Neural crest cell (in vitro differentiated cells): ENCODE measurements at regions not wholly inside any gene's neighbourhood (a gene's known extent, or its start where the extent isn't known, plus 50 kb on each side); places are given as distances from the start of the nearest gene placed in this dataset.

ENCODE experiments used
- DNase-seq: peaks from one replicate; pipeline ENCODE4 v3.0.0; 2021; ENCODE audit warnings: low read depth, mixed read lengths, low spot score
- H3K27ac Mint-ChIP-seq: one replicate; pipeline ENCODE4 v1.8.0; 2021; ENCODE audit warnings: mild to moderate bottlenecking, mixed read lengths; ENCODE audit not compliant: unreplicated experiment
- H3K27me3 Mint-ChIP-seq: 2 replicates; pipeline ENCODE4 v1.8.0; 2021; ENCODE audit warnings: low read depth, mild to moderate bottlenecking, mixed read lengths
- H3K36me3 Mint-ChIP-seq: 2 replicates; pipeline ENCODE4 v1.8.0; 2021; ENCODE audit warnings: low read depth, mild to moderate bottlenecking, mixed read lengths
- H3K4me1 Mint-ChIP-seq: 2 replicates; pipeline ENCODE4 v1.8.0; 2021; ENCODE audit warnings: mixed read lengths
- H3K4me3 Mint-ChIP-seq: one replicate; pipeline ENCODE4 v1.8.0; 2021; ENCODE audit warnings: mild to moderate bottlenecking, mixed read lengths
- H3K9me3 Mint-ChIP-seq: 2 replicates; pipeline ENCODE4 v1.8.0; 2021; ENCODE audit warnings: mixed read lengths
- TF ChIP-seq, protein P1 (sequence below): fragments of 200-600 bp; sonication (generic); conservative IDR thresholded peaks from 2 replicates; pipeline ENCODE4 v1.5.0; 2021; ENCODE audit warnings: antibody characterized with exemption, mild to moderate bottlenecking

GRCh38 chr10:26952094-26952493 lies 91.3 kb upstream of the ABI1 start:
- peaks cover 5% of the 10 kb centered on the region for H3K9me3 Mint-ChIP-seq
- H3K27ac Mint-ChIP-seq = no peak overlapping the region
- H3K4me3 Mint-ChIP-seq = no peak overlapping the region
- H3K27me3 Mint-ChIP-seq = no peaks in the 10 kb centered on the region
- H3K36me3 Mint-ChIP-seq = peaks cover 2% of the 10 kb centered on the region
- TF ChIP-seq, protein P1, sequence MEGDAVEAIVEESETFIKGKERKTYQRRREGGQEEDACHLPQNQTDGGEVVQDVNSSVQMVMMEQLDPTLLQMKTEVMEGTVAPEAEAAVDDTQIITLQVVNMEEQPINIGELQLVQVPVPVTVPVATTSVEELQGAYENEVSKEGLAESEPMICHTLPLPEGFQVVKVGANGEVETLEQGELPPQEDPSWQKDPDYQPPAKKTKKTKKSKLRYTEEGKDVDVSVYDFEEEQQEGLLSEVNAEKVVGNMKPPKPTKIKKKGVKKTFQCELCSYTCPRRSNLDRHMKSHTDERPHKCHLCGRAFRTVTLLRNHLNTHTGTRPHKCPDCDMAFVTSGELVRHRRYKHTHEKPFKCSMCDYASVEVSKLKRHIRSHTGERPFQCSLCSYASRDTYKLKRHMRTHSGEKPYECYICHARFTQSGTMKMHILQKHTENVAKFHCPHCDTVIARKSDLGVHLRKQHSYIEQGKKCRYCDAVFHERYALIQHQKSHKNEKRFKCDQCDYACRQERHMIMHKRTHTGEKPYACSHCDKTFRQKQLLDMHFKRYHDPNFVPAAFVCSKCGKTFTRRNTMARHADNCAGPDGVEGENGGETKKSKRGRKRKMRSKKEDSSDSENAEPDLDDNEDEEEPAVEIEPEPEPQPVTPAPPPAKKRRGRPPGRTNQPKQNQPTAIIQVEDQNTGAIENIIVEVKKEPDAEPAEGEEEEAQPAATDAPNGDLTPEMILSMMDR = no peak
- no peak for DNase-seq
- no peaks in the 10 kb centered on the region for H3K4me1 Mint-ChIP-seq

DNA sequence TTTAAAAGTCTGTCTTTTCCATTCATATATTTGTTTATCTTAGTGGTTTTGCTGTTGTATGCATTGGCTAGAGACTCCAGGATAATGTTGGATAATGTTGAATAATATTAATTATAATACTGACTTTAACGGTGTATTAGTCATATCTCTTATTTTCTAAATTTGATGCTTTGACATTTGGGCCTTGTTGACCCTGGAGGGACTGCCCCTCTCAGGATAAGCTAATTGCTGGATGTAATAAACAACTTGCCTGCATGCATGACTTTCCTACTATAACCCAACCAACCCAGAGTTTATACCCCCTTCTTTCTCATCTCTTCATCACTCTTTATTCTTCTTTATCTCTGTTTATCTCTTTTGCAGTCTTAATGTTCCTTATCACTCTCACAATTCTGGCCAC lies 90.9 kb upstream of the ABI1 start:
- H3K36me3 Mint-ChIP-seq = peaks cover 2% of the 10 kb centered on the region
- no peak overlapping the region for H3K27ac Mint-ChIP-seq
- no peak for DNase-seq
- no peaks in the 10 kb centered on the region for H3K4me1 Mint-ChIP-seq
- TF ChIP-seq, protein P1 = no peak
- H3K27me3 Mint-ChIP-seq = no peaks in the 10 kb centered on the region
- H3K9me3 Mint-ChIP-seq = peaks cover 5% of the 10 kb centered on the region
- H3K4me3 Mint-ChIP-seq = no peak overlapping the region

GRCh38 chr10:26950934-26951333 lies 90.2 kb upstream of the ABI1 start:
- Mint-ChIP-seq H3K4me1 (no peaks in the 10 kb centered on the region), H3K36me3 (peaks cover 2% of the 10 kb centered on the region), H3K4me3 (no peak overlapping the region), H3K27me3 (no peaks in the 10 kb centered on the region), H3K9me3 (peaks cover 5% of the 10 kb centered on the region), H3K27ac (no peak overlapping the region)
- TF ChIP-seq, protein P1 = no peak
- DNase-seq = no peak

DNA sequence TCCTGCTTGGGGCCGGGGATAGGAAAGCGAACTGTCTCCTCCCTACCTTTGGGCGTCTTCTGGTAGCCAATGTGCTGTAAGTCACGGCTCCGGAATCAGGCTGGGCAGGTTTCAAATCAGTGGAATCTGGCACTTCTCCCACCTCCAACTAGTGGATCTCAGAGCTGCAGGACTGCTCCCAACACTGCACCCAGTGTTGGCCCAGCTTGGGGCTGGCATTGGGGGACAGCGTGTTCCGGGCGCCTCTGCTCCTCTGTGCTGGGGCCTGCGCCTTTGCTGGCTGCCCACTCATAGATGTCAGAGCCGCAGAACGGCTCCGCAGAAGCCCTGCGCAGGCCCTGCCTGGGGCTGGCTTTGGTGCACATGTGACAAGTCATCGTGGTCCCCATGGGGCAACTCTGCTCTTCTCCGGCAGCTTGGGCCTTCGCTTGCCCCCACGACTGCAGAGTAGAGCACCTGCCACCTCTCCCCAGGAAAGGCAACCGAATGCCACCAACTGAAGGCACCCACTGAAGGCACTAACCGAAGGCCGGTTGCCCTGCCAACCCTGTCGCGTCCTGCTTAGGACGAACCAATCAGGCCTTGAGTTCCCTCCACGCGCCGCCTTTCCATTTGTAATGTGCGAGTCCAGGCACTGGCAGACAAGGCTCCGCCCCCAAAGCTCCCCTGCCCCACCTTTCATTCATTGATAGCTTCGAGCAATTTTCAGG lies 85.5 kb upstream of the ABI1 start:
- TF ChIP-seq, protein P1 = no peak
- H3K27me3 Mint-ChIP-seq = no peaks in the 10 kb centered on the region
- H3K36me3 Mint-ChIP-seq = peaks cover 2% of the 10 kb centered on the region
- no peak overlapping the region for H3K27ac Mint-ChIP-seq
- no peak overlapping the region for H3K4me3 Mint-ChIP-seq
- H3K4me1 Mint-ChIP-seq = no peaks in the 10 kb centered on the region
- DNase-seq = no peak
- H3K9me3 Mint-ChIP-seq = peaks cover 5% of the 10 kb centered on the region

- Mint-ChIP-seq H3K27ac (no peak overlapping the region), H3K4me1 (no peaks in the 10 kb centered on the region), H3K27me3 (no peaks in the 10 kb centered on the region), H3K36me3 (no peaks in the 10 kb centered on the region), H3K4me3 (no peak overlapping the region), H3K9me3 (no peaks in the 10 kb centered on the region)
- DNase-seq = no peak
- TF ChIP-seq, protein P1 = no peak
These were observed 83.6 kb upstream of the ABI1 start for GRCh38 chr10:26944261-26944882.
